H9 (cell line): ENCODE measurements at regions not wholly inside any gene's neighbourhood (a gene's known extent, or its start where the extent isn't known, plus 50 kb on each side); places are given as distances from the start of the nearest gene placed in this dataset.

ENCODE experiments used
- DNase-seq: peaks from one replicate; pipeline ENCODE4 v3.0.0-alpha.2; 2017
- H2AFZ ChIP-seq: one replicate; pipeline ENCODE4 v1.6.1; 2013; ENCODE audit warnings: mild to moderate bottlenecking, low read length, control low read depth, moderate library complexity
- H2AK5ac ChIP-seq: 2 replicates; pipeline ENCODE4 v1.6.1; 2013; ENCODE audit warnings: low read length, control low read depth, mixed read lengths; ENCODE audit not compliant: insufficient read length
- H2BK120ac ChIP-seq: one replicate; pipeline ENCODE4 v1.6.1; 2013; ENCODE audit warnings: low read depth, mild to moderate bottlenecking, low read length, control low read depth, inconsistent platforms; ENCODE audit not compliant: poor library complexity, severe bottlenecking
- H2BK12ac ChIP-seq: 2 replicates; pipeline ENCODE4 v1.6.1; 2013; ENCODE audit warnings: low read length, control low read depth, mixed read lengths, low read depth; ENCODE audit not compliant: insufficient read length
- H2BK15ac ChIP-seq: 2 replicates; pipeline ENCODE4 v1.6.1; 2013; ENCODE audit warnings: low read depth, low read length, control low read depth
- H2BK20ac ChIP-seq: one replicate; pipeline ENCODE4 v1.6.1; 2013; ENCODE audit warnings: low read depth, mild to moderate bottlenecking, low read length, control low read depth, inconsistent platforms; ENCODE audit not compliant: poor library complexity, severe bottlenecking
- H2BK5ac ChIP-seq: 2 replicates; pipeline ENCODE4 v1.6.1; 2013; ENCODE audit warnings: low read length, control low read depth, mixed read lengths; ENCODE audit not compliant: insufficient read length
- H3K14ac ChIP-seq: 2 replicates; pipeline ENCODE4 v1.6.1; 2013; ENCODE audit warnings: low read length, control low read depth; ENCODE audit not compliant: insufficient read depth
- H3K18ac ChIP-seq: 2 replicates; pipeline ENCODE4 v1.6.1; 2013; ENCODE audit warnings: low read depth, mild to moderate bottlenecking, mixed read lengths, low read length, control low read depth; ENCODE audit not compliant: insufficient read length
- H3K23ac ChIP-seq: 2 replicates; pipeline ENCODE4 v1.6.1; 2013; ENCODE audit warnings: low read length, control low read depth, mixed read lengths, low read depth; ENCODE audit not compliant: insufficient read length
- H3K23me2 ChIP-seq: 2 replicates; pipeline ENCODE4 v1.6.1; 2013; ENCODE audit warnings: low read depth, mild to moderate bottlenecking, mixed read lengths, low read length, control low read depth; ENCODE audit not compliant: insufficient read length, poor library complexity, severe bottlenecking
- H3K27ac ChIP-seq: 2 replicates; pipeline ENCODE4 v1.5.1; 2013; ENCODE audit warnings: low read length, control low read depth, mixed read lengths, low read depth; ENCODE audit not compliant: insufficient read length
- H3K27me3 ChIP-seq: 2 replicates; pipeline ENCODE4 v1.6.1; 2013; ENCODE audit warnings: low read length, control low read depth, inconsistent platforms; ENCODE audit not compliant: insufficient read depth
- H3K4ac ChIP-seq: 2 replicates; pipeline ENCODE4 v1.6.1; 2013; ENCODE audit warnings: low read depth, mild to moderate bottlenecking, control low read depth, inconsistent platforms, low read length, moderate library complexity
- H3K4me1 ChIP-seq: 2 replicates; pipeline ENCODE4 v1.6.1; 2013; ENCODE audit warnings: low read length, control low read depth, inconsistent platforms; ENCODE audit not compliant: insufficient read depth
- H3K4me2 ChIP-seq: 2 replicates; pipeline ENCODE4 v1.6.1; 2013; ENCODE audit warnings: low read length, control low read depth, mixed read lengths; ENCODE audit not compliant: insufficient read length, insufficient read depth
- H3K56ac ChIP-seq: 2 replicates; pipeline ENCODE4 v1.6.1; 2013; ENCODE audit warnings: low read depth, mild to moderate bottlenecking, mixed read lengths, low read length, control low read depth; ENCODE audit not compliant: insufficient read length
- H3K79me1 ChIP-seq: 2 replicates; pipeline ENCODE4 v1.6.1; 2013; ENCODE audit warnings: low read depth, mild to moderate bottlenecking, moderate library complexity, low read length, control low read depth, inconsistent platforms; ENCODE audit not compliant: insufficient read depth, poor library complexity, severe bottlenecking
- H3K79me2 ChIP-seq: 2 replicates; pipeline ENCODE4 v1.6.1; 2013; ENCODE audit warnings: low read length, control low read depth, inconsistent platforms; ENCODE audit not compliant: insufficient read depth
- H3K9ac ChIP-seq: 2 replicates; pipeline ENCODE4 v1.6.1; 2013; ENCODE audit warnings: low read length, control low read depth, mixed read lengths; ENCODE audit not compliant: insufficient read length; ENCODE audit errors: extremely low read depth
- H3K9me3 ChIP-seq: one replicate; pipeline ENCODE4 v1.6.1; 2013; ENCODE audit warnings: low read depth, low read length, inconsistent platforms; ENCODE audit not compliant: control insufficient read depth
- H3T11ph ChIP-seq: one replicate; pipeline ENCODE4 v1.6.1; 2013; ENCODE audit warnings: mild to moderate bottlenecking, low read length, control low read depth, inconsistent platforms
- H4K20me1 ChIP-seq: one replicate; pipeline ENCODE4 v1.6.1; 2013; ENCODE audit not compliant: control insufficient read depth, insufficient read length, insufficient read depth
- H4K5ac ChIP-seq: 2 replicates; pipeline ENCODE4 v1.6.1; 2013; ENCODE audit warnings: low read depth, mild to moderate bottlenecking, mixed read lengths, low read length, control low read depth; ENCODE audit not compliant: insufficient read length
- H4K8ac ChIP-seq: replicated peaks from 2 replicates; pipeline ENCODE4 v1.6.1; 2013; ENCODE audit warnings: low read length, control low read depth, mixed read lengths, low read depth; ENCODE audit not compliant: insufficient read length
- H4K91ac ChIP-seq: 2 replicates; pipeline ENCODE4 v1.6.1; 2013; ENCODE audit warnings: low read depth, mild to moderate bottlenecking, moderate library complexity, mixed read lengths, low read length, control low read depth; ENCODE audit not compliant: insufficient read length
- H3K27ac Mint-ChIP-seq, 3 experiments: 2 replicates in 2 of 3; 3 replicates in 1 of 3; pipeline ENCODE4 v1.8.0; 2020 to 2021; ENCODE audit warnings: mixed read lengths in 3 of 3, mild to moderate bottlenecking in 1 of 3, moderate library complexity in 1 of 3
- H3K27me3 Mint-ChIP-seq: 2 replicates; pipeline ENCODE4 v1.8.0; 2021; ENCODE audit warnings: low read depth, mild to moderate bottlenecking, moderate library complexity, mixed read lengths
- H3K36me3 Mint-ChIP-seq, 3 experiments: 2 replicates in 2 of 3; 3 replicates in 1 of 3; pipeline ENCODE4 v1.8.0; 2020 to 2021; ENCODE audit warnings: low read depth in 3 of 3, mixed read lengths in 3 of 3; ENCODE audit not compliant: insufficient read depth in 1 of 3
- H3K4me1 Mint-ChIP-seq, 2 experiments: 2 replicates each; pipeline ENCODE4 v1.8.0; 2020; ENCODE audit warnings: mixed read lengths in 2 of 2
- H3K4me3 Mint-ChIP-seq, 2 experiments: 2 replicates in 1 of 2; 3 replicates in 1 of 2; pipeline ENCODE4 v1.8.0; 2020 to 2021; ENCODE audit warnings: mild to moderate bottlenecking in 2 of 2, mixed read lengths in 2 of 2, moderate library complexity in 1 of 2
- H3K9me3 Mint-ChIP-seq, 2 experiments: 2 replicates in 1 of 2; 3 replicates in 1 of 2; pipeline ENCODE4 v1.8.0; 2020; ENCODE audit warnings: mild to moderate bottlenecking in 2 of 2, mixed read lengths in 2 of 2, moderate library complexity in 1 of 2
- CTCF ChIP-seq: fragments of 200-600 bp; sonication (generic); conservative IDR thresholded peaks from 3 replicates; pipeline ENCODE4 v1.8.0; 2021; ENCODE audit warnings: antibody characterized with exemption, mild to moderate bottlenecking
- WGBS: extraction: QIAGEN DNeasy Blood & Tissue Kit; methylation state at CpG from one replicate; pipeline ENCODE4 v1.1.7; 2013; ENCODE audit warnings: missing lambda C conversion rate, low lambda C conversion rate, mixed read lengths; ENCODE audit not compliant: insufficient read length; ENCODE audit errors: extremely low coverage; 5-methylcytosine and 5-hydroxymethylcytosine counted together

- no peak overlapping the region for H3K14ac ChIP-seq
- no peaks in the 10 kb centered on the region; a peak in 2 of 7 replicates for H3K36me3 Mint-ChIP-seq
- H3K18ac ChIP-seq = no peak overlapping the region
- no peak overlapping the region for H3T11ph ChIP-seq
- no peaks in the 10 kb centered on the region for H3K79me1 ChIP-seq
- H4K20me1 ChIP-seq = no peaks in the 10 kb centered on the region
- no peak overlapping the region for H3K27ac Mint-ChIP-seq
- no peak overlapping the region for H2BK15ac ChIP-seq
- no peaks in the 10 kb centered on the region for H3K79me2 ChIP-seq
- peaks cover 0 to 2% of the 10 kb centered on the region in 2 experiments; a peak in 4 of 5 replicates for H3K9me3 Mint-ChIP-seq
- H2BK20ac ChIP-seq = no peak overlapping the region
- no peak overlapping the region for H4K8ac ChIP-seq
- H2AFZ ChIP-seq = no peak overlapping the region
- no peaks in the 10 kb centered on the region for H3K23me2 ChIP-seq
- DNase-seq = no peak
- no peaks in the 10 kb centered on the region for H3K9me3 ChIP-seq
- H3K4me1 Mint-ChIP-seq = peaks cover 4 to 5% of the 10 kb centered on the region in 2 experiments; a peak in 3 of 4 replicates
- no peak overlapping the region for H3K4me2 ChIP-seq
- WGBS = no CpG with 5 or more reads among the region's 5 CpGs
- H4K91ac ChIP-seq = no peak overlapping the region
- H3K4me1 ChIP-seq = no peaks in the 10 kb centered on the region
- no peak overlapping the region for H2AK5ac ChIP-seq
- no peak overlapping the region for H3K4ac ChIP-seq
- no peak overlapping the region for H4K5ac ChIP-seq
- no peak overlapping the region for H3K4me3 Mint-ChIP-seq
- H2BK120ac ChIP-seq = no peak overlapping the region
- no peak overlapping the region for H3K23ac ChIP-seq
- H3K27ac ChIP-seq = no peak overlapping the region
- peaks cover 18% of the 10 kb centered on the region for H3K27me3 Mint-ChIP-seq
- no peak overlapping the region for H3K9ac ChIP-seq
- no peak for TF ChIP-seq CTCF
- H3K56ac ChIP-seq = no peak overlapping the region
- no peak overlapping the region for H2BK5ac ChIP-seq
- H2BK12ac ChIP-seq = no peak overlapping the region
- no peaks in the 10 kb centered on the region for H3K27me3 ChIP-seq
These were observed 228.6 kb downstream of the TBXT start for GRCh38 chr6:165939047-165939446.
